Panc1 (cell line): ENCODE measurements at regions not wholly inside any gene's neighbourhood (a gene's known extent, or its start where the extent isn't known, plus 50 kb on each side); places are given as distances from the start of the nearest gene placed in this dataset.

ENCODE experiments used
- ATAC-seq: fragments of 200-7000 bp; cut with Tn5 transposase; 2 replicates; pipeline ENCODE4 v1.9.1; 2020; ENCODE audit warnings: mild to moderate bottlenecking, moderate library complexity
- BruUV-seq: library from RNA; stranded (reverse); fragments of 400-500 nt; replicated peaks from 2 replicates; lab custom pipeline; 2021; lab: Mats Ljungman, UMichigan
- CTCF ChIA-PET: fragments of 300-600 bp; sonication (Branson Sonifier 250); formaldehyde crosslinking; loops from one replicate; lab custom pipeline; 2022; ENCODE audit warnings: antibody characterized with exemption; lab: Charles Lee
- POLR2A ChIA-PET: fragments of 300-600 bp; sonication (Branson Sonifier 250); formaldehyde crosslinking; loops from one replicate; lab custom pipeline; 2022; ENCODE audit warnings: antibody characterized with exemption; lab: Charles Lee
- DNase-seq: peaks from one replicate; pipeline ENCODE4 v3.0.0-alpha.2; 2010; ENCODE audit warnings: low read depth, low spot score
- H3K27ac ChIP-seq: 2 replicates; pipeline ENCODE4 v1.5.1; 2011; ENCODE audit warnings: mild to moderate bottlenecking, low read length, inconsistent platforms
- H3K27me3 ChIP-seq: fragments of 200-500 bp; sonication (Bioruptor generic); 2 replicates; pipeline ENCODE4 v1.6.0; 2014; ENCODE audit warnings: low read length, inconsistent platforms; ENCODE audit not compliant: control insufficient read depth, insufficient read depth
- H3K36me3 ChIP-seq: fragments of 200-500 bp; sonication (Bioruptor generic); 2 replicates; pipeline ENCODE4 v1.5.1; 2014; ENCODE audit warnings: inconsistent platforms, mild to moderate bottlenecking, low read length, moderate library complexity; ENCODE audit not compliant: control insufficient read depth, insufficient read depth
- H3K4me1 ChIP-seq: 2 replicates; pipeline ENCODE4 v1.5.1; 2011; ENCODE audit warnings: inconsistent platforms, mild to moderate bottlenecking, low read length, moderate library complexity; ENCODE audit not compliant: control insufficient read depth, insufficient read depth
- H3K4me3 ChIP-seq, 2 experiments: 2 replicates each; pipeline ENCODE4 v1.5.1; 2011 to 2012; ENCODE audit warnings: low read depth in 2 of 2, low read length in 2 of 2, mild to moderate bottlenecking in 2 of 2, inconsistent platforms in 1 of 2, moderate library complexity in 1 of 2
- H3K9me3 ChIP-seq: fragments of 200-500 bp; sonication (Bioruptor generic); 2 replicates; pipeline ENCODE4 v1.5.1; 2014; ENCODE audit warnings: low read depth, mild to moderate bottlenecking, inconsistent platforms, low read length, moderate library complexity; ENCODE audit not compliant: control insufficient read depth, insufficient read depth
- POLR2AphosphoS5 ChIP-seq: IDR thresholded peaks from 2 replicates; pipeline ENCODE4 v1.6.1; 2012; ENCODE audit warnings: mild to moderate bottlenecking, low read depth, low read length, moderate library complexity
- SIN3A ChIP-seq: IDR thresholded peaks from 2 replicates; pipeline ENCODE4 v1.6.1; 2012; ENCODE audit warnings: low read depth, mild to moderate bottlenecking, low read length, moderate library complexity, borderline replicate concordance; ENCODE audit not compliant: insufficient read depth
- TCF7L2 ChIP-seq: IDR thresholded peaks from 2 replicates; pipeline ENCODE4 v1.6.1; 2011; ENCODE audit warnings: mild to moderate bottlenecking, low read depth, low read length, inconsistent platforms
- in situ Hi-C: cut with HindIII; loops from 2 replicates; pipeline ENCODE4 v1.10.0; 2016; ENCODE audit warnings: low sequenced_read_pairs, low pct_unique_long_range_greater_than_20kb
- intact Hi-C: fragments of 100-400 bp; cut with micrococcal nuclease; formaldehyde crosslinking; loops from one replicate; pipeline ENCODE4 v1.10.0; 2022; ENCODE audit not compliant: unreplicated experiment
- TF ChIP-seq, protein P1 (sequence below): fragments of 450-650 bp; IDR thresholded peaks from 2 replicates; pipeline ENCODE4 v1.5.1; 2017; ENCODE audit warnings: mild to moderate bottlenecking
- TF ChIP-seq, protein P2 (sequence below), 2 experiments: IDR thresholded peaks; 2 replicates each; pipeline ENCODE4 v1.6.1; 2011 to 2012; ENCODE audit warnings: low read depth in 2 of 2, control low read depth in 1 of 2, low read length in 1 of 2, mild to moderate bottlenecking in 1 of 2, moderate library complexity in 1 of 2; ENCODE audit not compliant: insufficient read depth in 1 of 2

DNA sequence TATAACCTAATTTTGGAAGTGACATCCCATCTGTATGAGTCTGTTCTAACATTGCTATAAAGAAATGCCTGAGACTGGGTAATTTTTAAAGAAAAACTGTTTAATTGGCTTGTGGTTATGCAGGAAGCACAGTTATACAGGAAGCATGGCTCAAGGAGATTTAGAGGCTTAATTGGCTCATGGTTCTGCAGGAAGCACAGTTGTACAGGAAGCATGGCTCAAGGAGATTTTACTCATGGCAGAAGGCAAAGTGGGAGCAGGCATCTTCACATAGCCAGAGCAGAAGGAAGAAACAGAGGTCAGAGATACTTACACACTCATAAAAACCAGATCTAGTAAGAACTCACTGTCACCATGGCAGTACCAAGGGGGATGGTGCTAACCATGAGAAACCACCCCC, 193.1 kb upstream of the ADAMTS9 start:
- CTCF ChIA-PET, result no interaction called here
- BruUV-seq, result no TSS peak

DNA sequence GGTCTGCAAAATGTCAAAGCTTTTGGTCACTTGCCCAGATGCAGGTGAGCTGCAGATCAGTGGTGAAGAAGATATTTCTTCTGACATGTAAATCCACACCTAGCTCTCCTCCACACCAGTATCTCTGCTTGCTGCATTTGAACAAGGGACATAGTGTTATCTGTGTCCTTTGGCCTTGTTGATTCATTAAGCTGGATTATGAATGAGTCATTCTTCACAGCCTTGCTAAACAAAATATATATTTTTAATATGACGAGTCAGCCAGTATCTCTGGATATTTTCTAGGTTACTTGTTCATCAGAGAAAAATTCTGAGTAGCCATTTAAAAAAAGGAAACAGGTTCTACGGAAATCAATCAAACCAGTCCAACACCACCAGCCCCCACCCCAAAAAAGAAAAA, 190.6 kb upstream of the ADAMTS9 start:
- ATAC-seq (no peak), DNase-seq (no peak)
- H3K36me3 ChIP-seq, result no peaks in the 10 kb centered on the region
- H3K4me3 ChIP-seq, result no peak overlapping the region
- BruUV-seq, result no TSS peak
- in situ Hi-C loops, result no loop called here
- no peaks in the 10 kb centered on the region for H3K9me3 ChIP-seq
- POLR2A ChIA-PET, result no interaction called here
- H3K27me3 ChIP-seq, result no peaks in the 10 kb centered on the region
- H3K27ac ChIP-seq, result no peak overlapping the region
- CTCF ChIA-PET, result no interaction called here
- TF ChIP-seq, protein P1, sequence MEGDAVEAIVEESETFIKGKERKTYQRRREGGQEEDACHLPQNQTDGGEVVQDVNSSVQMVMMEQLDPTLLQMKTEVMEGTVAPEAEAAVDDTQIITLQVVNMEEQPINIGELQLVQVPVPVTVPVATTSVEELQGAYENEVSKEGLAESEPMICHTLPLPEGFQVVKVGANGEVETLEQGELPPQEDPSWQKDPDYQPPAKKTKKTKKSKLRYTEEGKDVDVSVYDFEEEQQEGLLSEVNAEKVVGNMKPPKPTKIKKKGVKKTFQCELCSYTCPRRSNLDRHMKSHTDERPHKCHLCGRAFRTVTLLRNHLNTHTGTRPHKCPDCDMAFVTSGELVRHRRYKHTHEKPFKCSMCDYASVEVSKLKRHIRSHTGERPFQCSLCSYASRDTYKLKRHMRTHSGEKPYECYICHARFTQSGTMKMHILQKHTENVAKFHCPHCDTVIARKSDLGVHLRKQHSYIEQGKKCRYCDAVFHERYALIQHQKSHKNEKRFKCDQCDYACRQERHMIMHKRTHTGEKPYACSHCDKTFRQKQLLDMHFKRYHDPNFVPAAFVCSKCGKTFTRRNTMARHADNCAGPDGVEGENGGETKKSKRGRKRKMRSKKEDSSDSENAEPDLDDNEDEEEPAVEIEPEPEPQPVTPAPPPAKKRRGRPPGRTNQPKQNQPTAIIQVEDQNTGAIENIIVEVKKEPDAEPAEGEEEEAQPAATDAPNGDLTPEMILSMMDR, result no peak
- intact Hi-C loops, result no loop called here
- no peaks in the 10 kb centered on the region for H3K4me1 ChIP-seq

More for the DNA sequence above, 193.1 kb upstream of the ADAMTS9 start:
- no peaks in the 10 kb centered on the region for H3K4me1 ChIP-seq
- H3K36me3 ChIP-seq, result no peaks in the 10 kb centered on the region
- DNase-seq (no peak), ATAC-seq (no peak)
- in situ Hi-C loops (no loop called here), intact Hi-C loops (no loop called here)
- H3K27me3 ChIP-seq, result no peaks in the 10 kb centered on the region
- H3K27ac ChIP-seq, result no peak overlapping the region
- no peak overlapping the region for H3K4me3 ChIP-seq
- TF ChIP-seq, protein P1, result no peak
- TF ChIP-seq POLR2AphosphoS5 (no peak), TCF7L2 (no peak), SIN3A (no peak)
- TF ChIP-seq, protein P2, sequence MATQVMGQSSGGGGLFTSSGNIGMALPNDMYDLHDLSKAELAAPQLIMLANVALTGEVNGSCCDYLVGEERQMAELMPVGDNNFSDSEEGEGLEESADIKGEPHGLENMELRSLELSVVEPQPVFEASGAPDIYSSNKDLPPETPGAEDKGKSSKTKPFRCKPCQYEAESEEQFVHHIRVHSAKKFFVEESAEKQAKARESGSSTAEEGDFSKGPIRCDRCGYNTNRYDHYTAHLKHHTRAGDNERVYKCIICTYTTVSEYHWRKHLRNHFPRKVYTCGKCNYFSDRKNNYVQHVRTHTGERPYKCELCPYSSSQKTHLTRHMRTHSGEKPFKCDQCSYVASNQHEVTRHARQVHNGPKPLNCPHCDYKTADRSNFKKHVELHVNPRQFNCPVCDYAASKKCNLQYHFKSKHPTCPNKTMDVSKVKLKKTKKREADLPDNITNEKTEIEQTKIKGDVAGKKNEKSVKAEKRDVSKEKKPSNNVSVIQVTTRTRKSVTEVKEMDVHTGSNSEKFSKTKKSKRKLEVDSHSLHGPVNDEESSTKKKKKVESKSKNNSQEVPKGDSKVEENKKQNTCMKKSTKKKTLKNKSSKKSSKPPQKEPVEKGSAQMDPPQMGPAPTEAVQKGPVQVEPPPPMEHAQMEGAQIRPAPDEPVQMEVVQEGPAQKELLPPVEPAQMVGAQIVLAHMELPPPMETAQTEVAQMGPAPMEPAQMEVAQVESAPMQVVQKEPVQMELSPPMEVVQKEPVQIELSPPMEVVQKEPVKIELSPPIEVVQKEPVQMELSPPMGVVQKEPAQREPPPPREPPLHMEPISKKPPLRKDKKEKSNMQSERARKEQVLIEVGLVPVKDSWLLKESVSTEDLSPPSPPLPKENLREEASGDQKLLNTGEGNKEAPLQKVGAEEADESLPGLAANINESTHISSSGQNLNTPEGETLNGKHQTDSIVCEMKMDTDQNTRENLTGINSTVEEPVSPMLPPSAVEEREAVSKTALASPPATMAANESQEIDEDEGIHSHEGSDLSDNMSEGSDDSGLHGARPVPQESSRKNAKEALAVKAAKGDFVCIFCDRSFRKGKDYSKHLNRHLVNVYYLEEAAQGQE (IDR thresholded peaks at IDR 0.05; ENCODE audit: insufficient read depth in 1 of 2, low read depth in 2 of 2, low read length in 1 of 2), result no peak
- H3K9me3 ChIP-seq, result no peaks in the 10 kb centered on the region
- POLR2A ChIA-PET, result no interaction called here

DNA sequence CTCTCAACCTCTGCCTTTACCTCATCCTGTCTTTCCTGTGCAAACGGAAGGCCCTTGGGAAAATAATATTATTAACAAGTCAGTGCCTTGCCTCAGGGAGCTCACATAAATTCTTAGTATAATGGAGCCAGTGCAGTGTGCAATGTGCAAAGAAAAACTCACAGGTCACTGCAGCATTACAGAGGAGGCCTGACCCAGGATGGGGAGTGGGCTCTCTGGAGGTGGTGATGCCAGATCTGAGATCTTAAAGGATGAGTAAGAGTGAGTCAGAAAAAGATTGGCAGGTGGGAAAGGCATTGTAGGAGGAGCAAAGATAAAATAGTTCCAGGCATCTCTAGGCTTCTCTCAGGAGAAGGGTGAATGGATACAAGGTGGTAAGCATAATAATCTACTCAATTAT, 185.6 kb upstream of the ADAMTS9 start:
- POLR2A ChIA-PET, result no interaction called here
- in situ Hi-C loops, result no loop called here
- intact Hi-C loops, result no loop called here
- CTCF ChIA-PET, result no interaction called here
- ATAC-seq (no peak), DNase-seq (no peak)
- Histone ChIP-seq H3K4me3 (no peak overlapping the region), H3K9me3 (no peaks in the 10 kb centered on the region), H3K27ac (no peak overlapping the region), H3K4me1 (no peaks in the 10 kb centered on the region), H3K36me3 (no peaks in the 10 kb centered on the region), H3K27me3 (no peaks in the 10 kb centered on the region)
- TF ChIP-seq SIN3A (no peak), TCF7L2 (no peak), POLR2AphosphoS5 (no peak)
- TF ChIP-seq, protein P1, result no peak
- TF ChIP-seq, protein P2 (IDR thresholded peaks at IDR 0.05; ENCODE audit: insufficient read depth in 1 of 2, low read depth in 2 of 2, low read length in 1 of 2), result no peak
- BruUV-seq, result no TSS peak
